Hepatocyte (in vitro differentiated cells): ENCODE measurements at regions not wholly inside any gene's neighbourhood (a gene's known extent, or its start where the extent isn't known, plus 50 kb on each side); places are given as distances from the start of the nearest gene placed in this dataset.

Experiments used
- DNase-seq: peaks from one replicate; pipeline ENCODE4 v3.0.0-alpha.2; 2016; ENCODE audit warnings: low spot score
- H2AFZ ChIP-seq: fragments of 200-600 bp; sonication (generic); 2 replicates; pipeline ENCODE4 v1.6.0; 2016; ENCODE audit warnings: antibody characterized with exemption, mild to moderate bottlenecking
- H3K27ac ChIP-seq: fragments of 200-600 bp; sonication (generic); 2 replicates; pipeline ENCODE4 v1.5.1; 2016; ENCODE audit warnings: mild to moderate bottlenecking
- H3K27me3 ChIP-seq: fragments of 200-600 bp; sonication (generic); 2 replicates; pipeline ENCODE4 v1.6.1; 2016
- H3K36me3 ChIP-seq: fragments of 200-600 bp; sonication (generic); replicated peaks from 2 replicates; pipeline ENCODE4 v1.5.1; 2016; ENCODE audit warnings: low read depth; ENCODE audit not compliant: insufficient read depth
- H3K4me1 ChIP-seq: fragments of 200-600 bp; sonication (generic); 2 replicates; pipeline ENCODE4 v1.5.1; 2016; ENCODE audit warnings: mild to moderate bottlenecking, moderate library complexity; ENCODE audit not compliant: insufficient read depth
- H3K4me2 ChIP-seq: fragments of 200-600 bp; sonication (generic); 2 replicates; pipeline ENCODE4 v1.6.0; 2016
- H3K4me3 ChIP-seq: fragments of 200-600 bp; sonication (generic); 2 replicates; pipeline ENCODE4 v1.5.1; 2016; ENCODE audit warnings: mild to moderate bottlenecking
- H3K79me2 ChIP-seq: fragments of 200-600 bp; sonication (generic); 2 replicates; pipeline ENCODE4 v1.6.0; 2017; ENCODE audit warnings: mild to moderate bottlenecking
- H3K9me2 ChIP-seq: fragments of 200-600 bp; sonication (generic); replicated peaks from 2 replicates; pipeline ENCODE4 v1.6.0; 2017; ENCODE audit warnings: mild to moderate bottlenecking; ENCODE audit not compliant: insufficient read depth
- H3K9me3 ChIP-seq: fragments of 200-600 bp; sonication (generic); 2 replicates; pipeline ENCODE4 v1.5.1; 2016; ENCODE audit warnings: low read depth, mild to moderate bottlenecking
- H4K20me1 ChIP-seq: fragments of 200-600 bp; sonication (generic); 2 replicates; pipeline ENCODE4 v1.6.0; 2016; ENCODE audit warnings: mild to moderate bottlenecking; ENCODE audit not compliant: insufficient read depth, poor library complexity, severe bottlenecking
- EZH2 ChIP-seq: fragments of 200-600 bp; sonication (generic); IDR thresholded peaks from 2 replicates; pipeline ENCODE4 v1.6.1; 2016; ENCODE audit warnings: antibody characterized with exemption, mild to moderate bottlenecking, borderline replicate concordance
- EZH2phosphoT487 ChIP-seq: fragments of 200-600 bp; sonication (generic); IDR thresholded peaks from one replicate; pipeline ENCODE4 v1.6.1; 2018; ENCODE audit warnings: antibody characterized with exemption, mild to moderate bottlenecking, low read depth, moderate library complexity; ENCODE audit not compliant: unreplicated experiment, severe bottlenecking
- WGBS: methylation state at CpG from one replicate; pipeline ENCODE4 v1.1.6; 2016; ENCODE audit warnings: low lambda C conversion rate; ENCODE audit errors: missing lambda C conversion rate; 5-methylcytosine and 5-hydroxymethylcytosine counted together
- TF ChIP-seq, protein P1 (sequence below): fragments of 200-600 bp; sonication (generic); IDR thresholded peaks from 2 replicates; pipeline ENCODE4 v1.5.1; 2016; ENCODE audit warnings: antibody characterized with exemption, mild to moderate bottlenecking; ENCODE audit not compliant: poor library complexity

- H2AFZ ChIP-seq, result no peak overlapping the region
Observed at GRCh38 chr5:96280946-96281393, 152.1 kb downstream of the PCSK1 start.

GRCh38 chr5:96279801-96280542, 153.1 kb downstream of the PCSK1 start:
- TF ChIP-seq EZH2phosphoT487 (no peak), EZH2 (no peak)
- TF ChIP-seq, protein P1, sequence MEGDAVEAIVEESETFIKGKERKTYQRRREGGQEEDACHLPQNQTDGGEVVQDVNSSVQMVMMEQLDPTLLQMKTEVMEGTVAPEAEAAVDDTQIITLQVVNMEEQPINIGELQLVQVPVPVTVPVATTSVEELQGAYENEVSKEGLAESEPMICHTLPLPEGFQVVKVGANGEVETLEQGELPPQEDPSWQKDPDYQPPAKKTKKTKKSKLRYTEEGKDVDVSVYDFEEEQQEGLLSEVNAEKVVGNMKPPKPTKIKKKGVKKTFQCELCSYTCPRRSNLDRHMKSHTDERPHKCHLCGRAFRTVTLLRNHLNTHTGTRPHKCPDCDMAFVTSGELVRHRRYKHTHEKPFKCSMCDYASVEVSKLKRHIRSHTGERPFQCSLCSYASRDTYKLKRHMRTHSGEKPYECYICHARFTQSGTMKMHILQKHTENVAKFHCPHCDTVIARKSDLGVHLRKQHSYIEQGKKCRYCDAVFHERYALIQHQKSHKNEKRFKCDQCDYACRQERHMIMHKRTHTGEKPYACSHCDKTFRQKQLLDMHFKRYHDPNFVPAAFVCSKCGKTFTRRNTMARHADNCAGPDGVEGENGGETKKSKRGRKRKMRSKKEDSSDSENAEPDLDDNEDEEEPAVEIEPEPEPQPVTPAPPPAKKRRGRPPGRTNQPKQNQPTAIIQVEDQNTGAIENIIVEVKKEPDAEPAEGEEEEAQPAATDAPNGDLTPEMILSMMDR, result no peak
- Histone ChIP-seq H4K20me1 (no peaks in the 10 kb centered on the region), H3K79me2 (no peaks in the 10 kb centered on the region), H3K4me3 (no peak overlapping the region), H3K9me3 (no peaks in the 10 kb centered on the region), H3K27me3 (no peaks in the 10 kb centered on the region), H3K4me2 (no peak overlapping the region), H2AFZ (no peak overlapping the region), H3K9me2 (no peaks in the 10 kb centered on the region), H3K4me1 (no peaks in the 10 kb centered on the region), H3K27ac (no peak overlapping the region), H3K36me3 (no peaks in the 10 kb centered on the region)
- 93% methylated on average over 6 of the region's 6 CpGs for WGBS
- DNase-seq, result no peak

More at GRCh38 chr5:96280946-96281393, 152.1 kb downstream of the PCSK1 start:
- H3K36me3 ChIP-seq, result no peaks in the 10 kb centered on the region
- H3K4me2 ChIP-seq, result no peak overlapping the region
- TF ChIP-seq EZH2 (no peak), EZH2phosphoT487 (no peak)
- TF ChIP-seq, protein P1, result no peak
- WGBS, result 69% methylated on average over 2 of the region's 2 CpGs
- H3K4me1 ChIP-seq, result no peaks in the 10 kb centered on the region
- H3K9me3 ChIP-seq, result no peaks in the 10 kb centered on the region
- no peak for DNase-seq
- no peak overlapping the region for H3K4me3 ChIP-seq
- H3K27me3 ChIP-seq, result no peaks in the 10 kb centered on the region
- no peaks in the 10 kb centered on the region for H4K20me1 ChIP-seq
- no peak overlapping the region for H3K27ac ChIP-seq
- H3K79me2 ChIP-seq, result no peaks in the 10 kb centered on the region
- no peaks in the 10 kb centered on the region for H3K9me2 ChIP-seq

DNA sequence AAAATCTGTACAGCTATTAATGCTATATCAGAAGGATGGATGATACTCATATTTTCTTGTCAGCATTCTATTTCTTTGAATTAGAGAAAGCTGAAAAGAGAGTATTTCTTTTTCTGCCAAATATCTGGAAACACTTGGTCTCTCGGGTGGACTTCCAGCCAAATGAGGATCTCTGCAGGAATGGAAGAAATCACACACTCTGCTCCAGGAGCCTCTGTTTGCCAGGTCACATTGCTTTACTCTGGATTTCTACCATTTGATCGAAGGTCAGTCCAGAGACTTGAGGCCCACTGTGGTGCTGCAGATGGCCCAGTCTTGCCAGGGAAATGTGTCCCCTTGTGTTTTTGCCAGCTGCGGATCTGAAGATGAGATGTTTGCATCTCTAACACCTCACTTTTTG, 154.1 kb downstream of the PCSK1 start:
- Histone ChIP-seq H3K9me3 (no peaks in the 10 kb centered on the region), H3K79me2 (no peaks in the 10 kb centered on the region), H2AFZ (no peak overlapping the region), H3K4me2 (no peak overlapping the region), H3K4me3 (no peak overlapping the region), H4K20me1 (no peaks in the 10 kb centered on the region), H3K36me3 (no peaks in the 10 kb centered on the region), H3K9me2 (no peaks in the 10 kb centered on the region), H3K4me1 (no peaks in the 10 kb centered on the region), H3K27ac (no peak overlapping the region), H3K27me3 (no peaks in the 10 kb centered on the region)
- WGBS, result 90% methylated on average over 3 of the region's 3 CpGs
- TF ChIP-seq EZH2, result no peak
- no peak for TF ChIP-seq EZH2phosphoT487
- TF ChIP-seq, protein P1, result no peak
- DNase-seq, result no peak
